GM10847 (cell line): ENCODE measurements at regions not wholly inside any gene's neighbourhood (a gene's known extent, or its start where the extent isn't known, plus 50 kb on each side); places are given as distances from the start of the nearest gene placed in this dataset.

Source experiments
- POLR2A ChIP-seq: IDR thresholded peaks from 2 replicates; pipeline ENCODE4 v1.6.1; 2011; ENCODE audit not compliant: insufficient read length; ENCODE audit errors: extremely low read depth

DNA sequence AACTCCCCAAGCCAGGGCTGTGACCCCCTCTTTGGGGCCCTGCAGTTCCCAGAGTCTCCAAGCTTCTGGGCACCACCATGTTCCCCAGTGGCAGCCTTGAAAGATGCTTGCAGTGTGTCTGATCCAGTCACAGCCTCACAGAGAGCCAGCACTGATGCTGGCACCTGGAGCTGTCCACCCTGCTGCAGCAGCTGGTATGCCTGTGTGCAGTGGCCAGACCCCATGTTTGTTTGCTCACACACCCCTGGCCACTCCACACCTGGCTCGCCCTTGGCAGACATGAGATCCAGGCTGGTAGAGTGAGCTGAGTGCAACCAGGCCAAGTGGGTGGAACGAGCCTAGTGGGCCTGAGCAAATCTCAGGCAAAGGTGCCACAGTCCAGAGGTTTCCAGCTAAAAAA, 106.0 kb downstream of the C9orf50 start:
- no peak for TF ChIP-seq POLR2A

DNA sequence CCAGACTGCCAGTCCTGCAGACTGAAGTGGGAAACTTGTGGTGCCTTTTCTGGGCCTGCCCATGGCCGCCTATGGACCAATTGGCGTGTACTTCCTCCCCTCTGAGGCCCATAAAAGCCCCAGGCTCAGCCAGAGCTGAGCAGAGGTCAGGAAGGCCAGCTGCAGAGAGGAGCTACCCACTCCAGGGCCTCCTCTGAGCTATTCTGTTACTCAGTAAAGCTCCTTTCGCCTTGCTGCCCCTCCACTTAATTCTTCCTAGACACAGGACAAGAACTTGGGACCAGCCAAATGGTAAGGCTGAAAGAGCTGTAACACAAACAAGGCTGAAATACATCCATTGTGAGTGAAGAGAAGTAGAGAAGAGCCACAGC, 106.4 kb downstream of the C9orf50 start:
- no peak for TF ChIP-seq POLR2A

DNA sequence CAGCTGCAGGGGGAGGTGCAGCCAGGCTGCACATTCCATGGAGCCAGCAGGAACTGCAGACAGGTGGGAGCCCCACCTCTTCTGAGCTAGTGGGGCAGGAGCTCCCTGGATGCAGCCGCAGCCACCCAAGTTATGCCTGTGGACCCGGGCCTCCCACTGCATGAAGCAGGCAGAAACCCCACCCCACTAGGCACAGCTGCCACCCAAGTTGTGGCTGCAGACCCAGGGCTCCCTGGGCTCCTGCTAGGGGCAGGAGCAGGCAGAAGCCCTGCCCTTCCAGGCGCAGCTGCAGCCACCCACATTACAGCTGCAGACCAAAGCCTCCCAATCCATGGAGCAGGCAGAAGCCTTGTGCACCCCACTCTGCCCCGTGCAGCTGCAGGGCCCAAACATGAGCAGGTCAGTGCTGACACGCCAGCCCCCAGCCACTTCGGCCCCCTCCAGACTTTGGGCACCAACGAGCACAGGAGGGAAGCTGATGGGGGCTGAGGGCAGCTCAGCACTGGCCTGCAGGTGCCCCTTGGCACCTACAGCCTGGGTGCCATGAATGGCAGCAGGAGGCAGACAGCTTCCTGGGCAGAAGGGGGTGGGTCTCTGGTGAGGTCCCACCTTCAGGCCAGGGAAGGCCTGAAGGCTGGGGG, 106.9 kb downstream of the C9orf50 start:
- TF ChIP-seq POLR2A = no peak

DNA sequence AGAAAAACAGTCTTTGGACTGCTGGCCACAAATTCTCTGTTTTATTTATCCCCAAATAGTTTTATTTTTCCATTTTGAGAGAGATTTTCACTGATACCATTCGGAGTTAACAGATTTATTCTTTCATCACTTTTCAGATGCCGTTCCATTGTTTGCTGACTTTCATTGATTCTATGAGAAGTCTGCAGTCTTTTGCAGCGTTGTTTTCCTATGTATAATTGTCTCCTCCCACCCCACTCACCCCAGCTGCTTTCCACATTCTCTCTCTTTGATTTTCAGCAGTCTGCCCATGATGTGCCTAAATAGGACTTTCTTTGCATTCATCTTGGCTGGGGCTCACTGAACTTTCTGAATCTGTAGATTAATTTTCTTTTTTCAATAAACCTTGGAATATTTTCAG, 107.6 kb downstream of the C9orf50 start:
- TF ChIP-seq POLR2A = no peak

DNA sequence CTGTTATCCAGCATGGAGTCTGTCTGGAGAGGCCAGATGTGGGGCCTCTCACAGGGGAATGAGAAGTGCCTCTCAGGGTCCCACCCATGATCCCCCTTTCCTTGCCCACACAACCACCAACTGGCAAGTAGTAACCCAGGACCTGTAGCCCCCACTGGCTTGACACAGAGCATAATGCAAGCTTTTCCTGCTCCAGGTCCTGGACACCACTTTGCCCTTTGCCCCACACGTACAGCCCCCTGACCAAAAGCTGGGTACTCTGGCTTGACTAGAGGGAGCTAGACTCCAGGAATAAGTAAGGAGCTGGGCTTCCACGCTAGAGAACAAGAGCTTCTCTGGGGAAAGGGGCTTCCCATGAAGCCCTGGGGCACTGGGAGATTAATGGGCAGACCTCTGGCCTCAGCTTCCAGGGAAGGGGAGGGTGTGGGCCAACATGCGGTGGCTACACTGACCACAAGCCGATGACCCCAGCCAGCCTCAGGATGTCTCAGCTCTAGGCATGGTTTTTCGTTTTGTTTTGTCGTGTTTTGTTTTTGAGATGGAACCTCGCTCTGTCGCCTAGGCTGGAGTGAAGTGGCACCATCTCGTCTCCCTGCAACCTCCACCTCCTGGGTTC, 109.5 kb downstream of the C9orf50 start:
- no peak for TF ChIP-seq POLR2A

DNA sequence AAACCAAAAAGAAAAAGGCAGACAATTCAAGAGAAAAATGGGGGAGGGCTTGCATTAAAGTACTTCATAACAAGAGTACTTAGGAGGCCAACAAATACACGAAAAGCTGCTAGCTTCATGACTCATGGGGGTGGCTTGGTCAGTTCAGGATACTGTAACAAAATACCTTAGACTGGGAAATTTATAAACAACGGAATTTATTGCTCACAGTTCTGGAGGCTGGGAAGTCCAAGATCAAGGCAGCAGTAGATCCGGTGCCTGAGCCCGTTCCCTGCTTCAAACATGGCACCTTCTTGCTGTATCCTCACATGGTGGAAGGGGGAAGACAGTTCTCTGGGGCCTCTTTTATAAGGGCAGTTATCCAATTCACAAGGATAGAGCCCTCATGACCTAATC, 111.4 kb downstream of the C9orf50 start:
- no peak for TF ChIP-seq POLR2A

DNA sequence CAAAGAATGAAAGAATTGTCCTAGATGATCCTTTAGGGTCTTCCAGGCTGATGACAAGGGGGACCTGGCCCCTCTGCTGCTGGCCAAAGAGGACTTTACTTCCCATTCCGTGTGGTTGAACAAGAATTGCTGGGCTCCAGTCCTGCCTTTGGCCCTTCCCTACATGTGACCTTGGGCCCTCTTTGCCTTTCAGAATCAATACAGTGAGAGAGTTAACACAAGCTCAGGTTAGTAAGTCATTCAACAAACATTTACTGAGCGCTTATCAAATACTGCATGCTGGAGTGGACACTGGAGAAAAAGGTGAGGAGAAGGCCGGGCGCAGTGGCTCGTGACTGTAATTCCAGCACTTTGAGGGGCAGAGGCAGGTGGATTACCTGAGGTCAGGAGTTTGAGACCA, 113.1 kb downstream of the C9orf50 start:
- no peak for TF ChIP-seq POLR2A

DNA sequence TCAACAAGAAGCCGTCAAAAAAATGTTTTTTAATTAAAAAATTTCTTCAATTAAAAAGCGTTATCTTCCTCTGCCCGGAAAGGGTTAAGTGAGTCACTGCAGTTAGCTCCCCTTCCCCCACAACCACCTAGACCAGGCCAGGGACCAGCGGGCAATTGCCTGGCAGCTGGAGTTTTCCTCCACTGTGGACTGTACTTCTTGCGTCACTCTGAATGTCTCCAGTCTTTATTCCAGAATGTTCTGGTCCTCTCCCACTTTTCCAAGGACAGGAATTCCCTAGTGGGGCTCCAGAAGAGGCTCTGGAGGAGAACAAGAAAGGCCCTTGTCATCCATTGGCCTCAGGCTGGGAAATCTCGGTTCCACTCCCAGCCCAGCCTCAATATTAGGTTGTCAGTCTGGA, 114.0 kb downstream of the C9orf50 start:
- no peak for TF ChIP-seq POLR2A

DNA sequence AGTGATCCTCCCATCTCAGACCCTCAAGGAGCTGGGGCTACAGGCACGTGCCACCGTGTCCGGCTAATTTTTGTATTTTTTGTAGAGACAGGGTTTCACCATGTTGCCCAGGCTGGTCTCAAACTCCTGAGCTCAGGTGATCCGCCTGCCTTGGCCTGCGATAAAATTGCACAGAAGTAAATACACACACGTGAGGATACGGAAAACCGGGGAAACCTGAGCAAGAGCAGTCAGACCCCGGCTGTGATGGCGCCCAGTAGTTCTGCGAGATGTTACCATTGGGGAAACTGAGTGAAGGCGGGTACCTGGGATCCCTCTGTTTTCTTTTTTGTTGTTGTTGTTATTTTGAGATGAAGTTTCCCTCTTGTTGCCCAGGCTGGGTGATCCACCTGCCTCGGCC, 114.9 kb downstream of the C9orf50 start:
- TF ChIP-seq POLR2A = no peak

DNA sequence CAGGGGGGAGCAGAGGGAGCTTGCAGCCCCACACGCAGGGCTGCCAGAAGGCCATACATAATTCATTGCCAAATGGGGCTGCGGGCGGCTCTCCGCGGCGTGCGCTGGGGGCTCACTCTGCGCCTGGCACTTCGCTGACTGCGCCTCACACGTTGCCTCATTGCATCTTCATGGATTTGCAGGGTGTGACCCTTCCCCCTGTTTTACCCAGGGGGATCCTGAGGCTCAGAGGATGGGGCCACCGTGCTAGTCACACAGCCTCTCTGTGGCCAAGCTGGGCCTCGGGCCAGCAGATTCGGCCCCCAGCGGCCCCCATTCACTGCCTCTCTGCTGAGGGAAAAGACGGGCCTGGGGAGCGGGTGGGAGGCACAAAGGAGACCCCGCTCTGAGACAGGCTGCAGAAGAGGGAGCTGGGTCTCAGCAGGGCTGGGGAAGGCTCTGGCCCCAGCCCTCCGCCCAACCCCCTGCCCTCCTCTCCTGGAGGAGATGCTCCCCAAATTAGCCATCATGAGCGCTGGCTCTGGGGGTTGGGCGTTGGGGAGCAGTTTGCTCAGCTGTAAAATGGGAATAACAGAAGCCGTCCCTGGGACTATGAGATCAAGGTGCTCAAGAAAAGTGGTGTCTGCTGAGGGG, 115.5 kb downstream of the C9orf50 start:
- TF ChIP-seq POLR2A = no peak

DNA sequence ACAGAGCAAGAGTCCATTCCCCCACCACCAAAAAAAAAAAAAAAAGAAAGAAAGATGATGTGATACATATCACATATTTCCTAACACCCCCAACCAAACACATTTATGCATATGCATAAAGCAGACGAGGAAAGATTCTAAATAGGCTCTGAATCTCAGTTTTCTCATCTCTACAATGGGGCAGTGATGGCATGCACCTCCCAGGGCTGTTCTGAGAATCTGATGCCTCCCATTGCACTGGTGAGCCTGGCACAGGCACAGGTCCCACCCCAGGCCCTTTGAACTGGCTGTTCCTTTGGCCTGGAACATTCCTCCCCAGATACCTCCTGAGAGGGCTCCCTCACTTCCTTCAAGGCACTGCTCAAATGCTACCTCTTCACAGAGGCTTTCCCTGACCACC, 116.5 kb downstream of the C9orf50 start:
- no peak for TF ChIP-seq POLR2A

DNA sequence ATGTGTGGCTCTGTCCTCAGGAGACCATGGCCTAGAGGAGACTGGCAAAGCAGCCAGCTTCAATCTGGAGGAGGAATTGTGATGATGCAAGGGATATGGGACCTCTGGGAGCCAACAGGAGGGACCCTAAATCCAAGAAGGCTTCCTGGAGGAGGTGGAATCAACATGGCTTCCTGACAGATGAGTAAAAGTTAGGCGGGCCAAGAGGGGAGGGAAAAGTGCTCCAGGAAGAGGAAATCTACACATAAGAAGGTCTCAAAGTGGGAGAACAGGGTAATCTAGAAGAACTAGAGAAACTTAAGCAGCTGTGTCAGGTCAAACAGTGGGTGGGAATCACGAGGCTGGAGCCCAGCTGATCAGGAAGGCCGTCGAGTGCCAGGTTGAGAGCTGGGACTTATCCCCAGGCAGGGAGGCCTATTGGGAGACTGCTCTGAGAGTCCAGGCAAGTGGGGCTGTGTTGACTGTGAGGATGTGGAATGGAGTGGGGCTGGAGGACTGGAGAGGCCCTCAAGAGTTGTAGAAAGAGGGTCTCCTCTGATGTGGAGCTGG, 119.1 kb downstream of the C9orf50 start:
- no peak for TF ChIP-seq POLR2A

DNA sequence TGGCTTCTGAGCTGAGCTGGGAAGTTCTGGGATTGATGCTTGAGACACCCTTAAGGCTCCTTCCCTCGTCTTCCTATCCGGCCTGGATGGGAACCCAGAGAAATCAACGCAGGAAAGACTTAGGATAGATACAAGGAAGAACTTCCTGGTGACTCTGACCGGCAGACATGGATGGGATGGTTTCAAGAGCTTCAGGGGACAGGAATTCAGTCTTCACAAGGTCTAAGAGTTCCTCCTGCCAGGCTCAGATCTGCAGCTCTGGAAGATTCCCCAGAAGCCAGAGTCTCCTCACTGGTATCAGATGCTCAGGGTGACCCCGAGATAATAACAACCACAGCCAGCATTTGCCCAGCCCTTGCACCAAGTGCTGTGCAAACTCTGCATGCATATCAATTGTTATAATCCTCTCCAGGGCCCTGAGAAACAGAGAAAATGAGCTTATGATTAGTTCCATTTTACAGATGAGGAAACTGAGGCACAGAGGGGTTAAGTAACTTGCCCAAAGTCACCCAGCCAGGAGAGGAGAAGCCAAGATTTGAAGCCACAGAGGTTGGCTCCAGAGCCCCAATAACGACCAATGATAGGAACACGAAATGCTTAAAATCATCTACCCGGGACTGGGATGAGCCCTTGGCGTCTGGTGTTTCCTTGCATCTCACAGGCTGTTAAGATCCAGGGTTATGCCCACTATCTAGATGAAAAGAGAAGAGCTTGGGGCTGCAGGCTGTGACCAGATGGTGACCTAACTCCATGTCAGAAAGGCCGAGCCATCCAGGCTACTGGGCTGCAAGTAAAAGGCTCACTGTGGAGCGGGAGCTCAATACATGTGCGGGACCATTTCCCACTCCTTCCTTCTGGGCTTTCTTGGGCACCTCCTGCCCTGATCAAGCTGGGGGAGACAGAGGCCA, 119.8 kb downstream of the C9orf50 start:
- no peak for TF ChIP-seq POLR2A

DNA sequence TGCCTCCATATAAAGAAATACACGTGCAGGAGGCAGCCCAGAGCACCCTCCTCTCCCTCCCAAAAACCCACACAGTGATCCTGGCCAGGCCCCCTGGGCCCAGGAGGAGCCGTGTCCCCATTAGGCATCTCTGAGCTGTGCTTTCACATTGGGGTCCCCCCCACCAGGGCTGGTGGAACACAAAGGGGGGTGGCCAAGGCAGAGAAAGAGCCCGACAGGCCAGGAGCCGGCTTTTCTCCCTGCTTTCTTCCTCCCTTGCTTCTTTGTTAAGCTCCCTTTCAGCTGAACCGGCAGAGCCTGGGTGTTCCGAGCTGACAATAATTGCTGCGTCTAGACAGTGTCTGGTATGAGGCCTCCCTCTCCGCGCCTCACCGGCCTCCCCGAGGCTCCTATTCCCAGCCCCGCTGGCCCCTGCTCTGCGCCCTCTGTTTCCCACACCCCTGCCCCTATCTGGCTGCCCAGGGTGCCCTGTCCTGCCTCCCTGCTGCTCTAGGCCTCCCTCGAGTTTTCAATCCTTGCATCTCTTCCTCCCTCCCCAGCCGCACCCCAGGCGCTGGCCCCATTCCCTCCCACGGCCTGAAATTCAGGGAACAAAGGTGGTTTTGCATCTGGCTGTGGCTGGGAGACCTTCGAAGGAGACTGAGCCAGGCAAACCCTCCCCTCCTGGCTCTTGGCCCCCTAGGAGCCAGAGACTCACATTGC, 120.6 kb downstream of the C9orf50 start:
- no peak for TF ChIP-seq POLR2A
